ENCODE measurements at regions not wholly inside any gene's neighbourhood (a gene's known extent, or its start where the extent isn't known, plus 50 kb on each side); places are given as distances from the start of the nearest gene placed in this dataset.

- TF ChIP-seq CTCF (IDR thresholded peaks at IDR 0.05): no peak
- TF ChIP-seq PREB (CRISPR knock-in tag; IDR thresholded peaks at IDR 0.05; ENCODE audit: borderline replicate concordance): no peak
These were observed 70.8 kb upstream of the HEY2 start for GRCh38 chr6:125678601-125679000.

Data from WTC11 (cell line).